Mesenchymal stem cell (in vitro differentiated cells and primary cell): ENCODE measurements at regions not wholly inside any gene's neighbourhood (a gene's known extent, or its start where the extent isn't known, plus 50 kb on each side); places are given as distances from the start of the nearest gene placed in this dataset.

Experiments
- DNase-seq: peaks from one replicate; pipeline ENCODE4 v3.0.0-alpha.2; 2013
- H2AFZ ChIP-seq: one replicate; pipeline ENCODE4 v1.6.1; 2013; ENCODE audit warnings: low read depth, mild to moderate bottlenecking, control low read depth, inconsistent platforms, low read length, moderate library complexity
- H2AK5ac ChIP-seq: 2 replicates; pipeline ENCODE4 v1.6.1; 2013; ENCODE audit warnings: low read length, moderate library complexity, mild to moderate bottlenecking, inconsistent platforms; ENCODE audit not compliant: severe bottlenecking
- H2BK120ac ChIP-seq: one replicate; pipeline ENCODE4 v1.6.1; 2013; ENCODE audit warnings: low read depth, mild to moderate bottlenecking, inconsistent platforms, low read length, moderate library complexity
- H2BK12ac ChIP-seq, 2 experiments: one replicate each; pipeline ENCODE4 v1.6.1; 2013; ENCODE audit warnings: inconsistent platforms in 2 of 2, low read length in 2 of 2, mild to moderate bottlenecking in 2 of 2, moderate library complexity in 2 of 2, control low read depth in 1 of 2
- H2BK15ac ChIP-seq: one replicate; pipeline ENCODE4 v1.6.1; 2013; ENCODE audit warnings: mild to moderate bottlenecking, low read depth, inconsistent platforms; ENCODE audit not compliant: poor library complexity, severe bottlenecking
- H2BK5ac ChIP-seq: 2 replicates; pipeline ENCODE4 v1.6.1; 2013; ENCODE audit warnings: low read depth, mild to moderate bottlenecking, low read length, control low read depth, inconsistent platforms; ENCODE audit not compliant: poor library complexity, severe bottlenecking
- H3K14ac ChIP-seq, 2 experiments: one replicate each; pipeline ENCODE4 v1.6.1; 2013; ENCODE audit warnings: inconsistent platforms in 2 of 2, low read length in 2 of 2, control low read depth in 1 of 2, mild to moderate bottlenecking in 1 of 2, moderate library complexity in 1 of 2
- H3K18ac ChIP-seq, 2 experiments: one replicate each; pipeline ENCODE4 v1.6.1; 2013; ENCODE audit warnings: inconsistent platforms in 2 of 2, low read length in 2 of 2, control low read depth in 1 of 2, low read depth in 1 of 2, mild to moderate bottlenecking in 1 of 2
- H3K23ac ChIP-seq, 2 experiments: one replicate each; pipeline ENCODE4 v1.6.1; 2013; ENCODE audit warnings: inconsistent platforms in 2 of 2, low read length in 2 of 2, mild to moderate bottlenecking in 2 of 2, moderate library complexity in 2 of 2, control low read depth in 1 of 2
- H3K27ac ChIP-seq: 2 replicates; pipeline ENCODE4 v1.5.1; 2013; ENCODE audit warnings: mild to moderate bottlenecking, moderate library complexity, low read length, control low read depth, inconsistent platforms; ENCODE audit not compliant: poor library complexity, severe bottlenecking
- H3K27me3 ChIP-seq, 2 experiments: 2 replicates each; pipeline versions ENCODE4 v1.6.1 to v1.7.0; 2013; ENCODE audit warnings: low read length in 2 of 2, mild to moderate bottlenecking in 2 of 2, moderate library complexity in 2 of 2, control low read depth in 1 of 2, inconsistent platforms in 1 of 2; ENCODE audit not compliant: control insufficient read depth in 1 of 2, insufficient read depth in 1 of 2
- H3K36me3 ChIP-seq, 2 experiments: 2 replicates each; pipeline versions ENCODE4 v1.6.1 to v1.7.0; 2013; ENCODE audit warnings: low read length in 2 of 2, control low read depth in 1 of 2, inconsistent platforms in 1 of 2, low read depth in 1 of 2, mild to moderate bottlenecking in 1 of 2; ENCODE audit not compliant: insufficient read depth in 2 of 2, control insufficient read depth in 1 of 2
- H3K4ac ChIP-seq, 2 experiments: one replicate each; pipeline ENCODE4 v1.6.1; 2013; ENCODE audit warnings: inconsistent platforms in 2 of 2, low read length in 2 of 2, mild to moderate bottlenecking in 2 of 2, moderate library complexity in 2 of 2, control low read depth in 1 of 2, low read depth in 1 of 2
- H3K4me1 ChIP-seq: 2 replicates; pipeline ENCODE4 v1.6.1; 2013; ENCODE audit warnings: low read depth, low read length, control low read depth; ENCODE audit not compliant: control insufficient read depth, insufficient read depth
- H3K4me2 ChIP-seq: 2 replicates; pipeline ENCODE4 v1.6.1; 2013; ENCODE audit warnings: low read length, mild to moderate bottlenecking, inconsistent platforms; ENCODE audit not compliant: poor library complexity, severe bottlenecking
- H3K4me3 ChIP-seq, 2 experiments: 2 replicates each; pipeline versions ENCODE4 v1.5.1 to v1.7.0; 2013; ENCODE audit warnings: low read length in 2 of 2, mild to moderate bottlenecking in 2 of 2, control low read depth in 1 of 2, low read depth in 1 of 2; ENCODE audit not compliant: insufficient read depth in 1 of 2
- H3K79me1 ChIP-seq: replicated peaks from 2 replicates; pipeline ENCODE4 v1.6.1; 2013; ENCODE audit warnings: mild to moderate bottlenecking, control low read depth, low read length, inconsistent platforms; ENCODE audit not compliant: poor library complexity, severe bottlenecking
- H3K9ac ChIP-seq: 2 replicates; pipeline ENCODE4 v1.7.0; 2013; ENCODE audit warnings: mild to moderate bottlenecking, low read length, moderate library complexity
- H3K9me3 ChIP-seq: 2 replicates; pipeline ENCODE4 v1.7.0; 2013; ENCODE audit warnings: mild to moderate bottlenecking, low read length; ENCODE audit not compliant: control insufficient read depth
- H4K8ac ChIP-seq: one replicate; pipeline ENCODE4 v1.6.1; 2013; ENCODE audit warnings: inconsistent platforms, mild to moderate bottlenecking, low read length, moderate library complexity
- H4K91ac ChIP-seq: one replicate; pipeline ENCODE4 v1.6.1; 2013; ENCODE audit warnings: mild to moderate bottlenecking, low read length, inconsistent platforms
- WGBS: methylation state at CpG from one replicate; pipeline ENCODE4 v1.1.7; 2013; ENCODE audit warnings: mixed read lengths; 5-methylcytosine and 5-hydroxymethylcytosine counted together

DNA sequence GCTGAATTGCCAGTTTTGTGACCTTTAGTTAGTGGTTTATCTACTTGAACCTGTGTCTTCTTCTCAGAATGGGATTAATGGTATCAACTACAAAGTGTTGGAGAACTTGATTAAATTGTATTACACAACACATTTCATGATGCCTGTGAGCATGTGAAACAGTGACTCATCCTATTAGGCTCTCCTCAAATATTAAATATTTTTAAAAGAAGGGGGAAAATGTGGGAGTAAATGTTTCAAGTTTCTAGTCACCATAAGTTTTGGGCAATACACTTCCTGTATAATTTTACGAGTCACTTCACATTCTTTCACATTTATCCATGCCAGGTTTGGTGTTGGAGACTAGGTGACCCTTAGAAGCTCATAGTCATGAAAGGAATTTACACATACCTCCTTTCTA is 147.0 kb downstream of the HS3ST1 start:
- WGBS = no CpG with 5 or more reads among the region's 1 CpG
- Histone ChIP-seq H3K9ac (no peak overlapping the region), H3K4me1 (no peaks in the 10 kb centered on the region), H2BK15ac (no peak overlapping the region), H3K4ac (no peak overlapping the region), H3K79me1 (no peaks in the 10 kb centered on the region), H3K27ac (no peak overlapping the region), H3K27me3 (no peaks in the 10 kb centered on the region), H3K9me3 (no peaks in the 10 kb centered on the region), H3K36me3 (no peaks in the 10 kb centered on the region), H4K8ac (no peak overlapping the region), H2BK5ac (no peak overlapping the region), H2AK5ac (no peak overlapping the region), H2BK12ac (no peak overlapping the region), H4K91ac (no peak overlapping the region), H2BK120ac (no peak overlapping the region), H3K18ac (no peak overlapping the region), H3K4me2 (no peak overlapping the region), H3K23ac (no peak overlapping the region), H3K14ac (no peak overlapping the region), H2AFZ (no peak overlapping the region), H3K4me3 (no peak overlapping the region)
- DNase-seq = no peak

GRCh38 chr4:11271263-11271662 is 157.4 kb downstream of the HS3ST1 start:
- H3K14ac ChIP-seq = no peak overlapping the region
- H4K91ac ChIP-seq = no peak overlapping the region
- H3K9ac ChIP-seq = no peak overlapping the region
- no peak overlapping the region for H2BK12ac ChIP-seq
- H3K4me3 ChIP-seq = no peak overlapping the region
- H3K18ac ChIP-seq = no peak overlapping the region
- H3K4ac ChIP-seq = no peak overlapping the region
- no peak overlapping the region for H2BK5ac ChIP-seq
- H2AK5ac ChIP-seq = no peak overlapping the region
- H3K27ac ChIP-seq = no peak overlapping the region
- no peak overlapping the region for H2BK15ac ChIP-seq
- H3K4me2 ChIP-seq = no peak overlapping the region
- no peak overlapping the region for H4K8ac ChIP-seq
- no peaks in the 10 kb centered on the region for H3K4me1 ChIP-seq
- H3K79me1 ChIP-seq = no peaks in the 10 kb centered on the region
- H2AFZ ChIP-seq = no peak overlapping the region
- H2BK120ac ChIP-seq = no peak overlapping the region
- peaks cover 11% of the 10 kb centered on the region for H3K9me3 ChIP-seq
- DNase-seq = no peak
- no peaks in the 10 kb centered on the region for H3K36me3 ChIP-seq
- 83% methylated on average over 4 of the region's 4 CpGs for WGBS
- H3K23ac ChIP-seq = no peak overlapping the region
- peaks cover 0 to 3% of the 10 kb centered on the region in 2 experiments for H3K27me3 ChIP-seq

DNA sequence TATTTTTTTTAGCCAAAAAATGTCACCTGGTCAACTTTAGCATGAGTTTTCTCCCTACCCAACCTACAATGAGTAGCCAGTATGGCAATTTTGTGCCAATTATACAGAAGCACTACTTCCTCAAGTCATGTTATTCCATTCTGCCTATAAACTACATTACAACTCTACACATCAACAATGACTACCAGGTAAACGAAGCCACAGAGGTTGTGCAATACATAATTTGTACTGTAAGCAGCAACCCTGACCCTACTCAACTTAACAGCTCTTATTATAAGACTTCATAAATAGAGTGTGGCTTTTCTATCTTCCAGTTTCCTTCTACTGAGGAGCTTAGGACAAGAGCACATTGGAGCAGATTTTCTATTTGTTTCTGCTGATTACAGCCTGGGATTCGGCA is 160.5 kb downstream of the HS3ST1 start:
- no peak overlapping the region for H4K91ac ChIP-seq
- no peak overlapping the region for H2BK120ac ChIP-seq
- H3K27ac ChIP-seq = no peak overlapping the region
- no peak overlapping the region for H3K4ac ChIP-seq
- no peak overlapping the region for H3K18ac ChIP-seq
- H3K9ac ChIP-seq = no peak overlapping the region
- H2BK5ac ChIP-seq = no peak overlapping the region
- 33% methylated on average over 1 of the region's 2 CpGs for WGBS
- no peak overlapping the region for H2AK5ac ChIP-seq
- H3K36me3 ChIP-seq = no peaks in the 10 kb centered on the region
- peaks cover 18% of the 10 kb centered on the region for H3K9me3 ChIP-seq
- no peak overlapping the region for H2BK15ac ChIP-seq
- H3K4me1 ChIP-seq = no peaks in the 10 kb centered on the region
- no peak overlapping the region for H3K23ac ChIP-seq
- H3K4me2 ChIP-seq = no peak overlapping the region
- H3K79me1 ChIP-seq = no peaks in the 10 kb centered on the region
- no peak overlapping the region for H2AFZ ChIP-seq
- H2BK12ac ChIP-seq = no peak overlapping the region
- no peaks in the 10 kb centered on the region for H3K27me3 ChIP-seq
- H4K8ac ChIP-seq = no peak overlapping the region
- no peak for DNase-seq
- H3K14ac ChIP-seq = no peak overlapping the region
- no peak overlapping the region for H3K4me3 ChIP-seq

DNA sequence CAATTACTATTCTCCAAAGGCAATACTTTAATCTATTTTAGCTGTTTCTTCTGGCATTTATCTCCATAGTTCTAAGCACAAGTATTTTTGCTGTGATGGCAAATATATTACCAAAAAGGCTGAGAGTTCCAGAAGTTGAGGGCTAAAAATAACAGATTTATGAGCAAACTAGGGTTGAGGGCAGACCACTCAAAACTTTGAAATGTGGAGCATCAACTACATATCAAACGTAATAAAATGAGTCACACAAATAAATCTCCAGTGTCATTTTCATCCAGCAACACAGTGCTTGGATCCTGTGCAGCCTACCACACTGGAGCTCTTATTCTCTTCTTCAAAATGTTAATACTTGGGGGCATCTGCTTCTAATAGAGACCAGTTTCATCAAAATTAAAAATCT is 163.9 kb downstream of the HS3ST1 start:
- no peaks in the 10 kb centered on the region for H3K27me3 ChIP-seq
- H3K4me3 ChIP-seq = no peak overlapping the region
- no peaks in the 10 kb centered on the region for H3K36me3 ChIP-seq
- no peak overlapping the region for H3K27ac ChIP-seq
- no peaks in the 10 kb centered on the region for H3K79me1 ChIP-seq
- no peak overlapping the region for H4K91ac ChIP-seq
- no peaks in the 10 kb centered on the region for H3K4me1 ChIP-seq
- DNase-seq = no peak
- H2AFZ ChIP-seq = no peak overlapping the region
- H2AK5ac ChIP-seq = no peak overlapping the region
- H3K9me3 ChIP-seq = peaks cover 22% of the 10 kb centered on the region
- H3K14ac ChIP-seq = no peak overlapping the region
- no peak overlapping the region for H4K8ac ChIP-seq
- H2BK12ac ChIP-seq = no peak overlapping the region
- no peak overlapping the region for H2BK120ac ChIP-seq
- no peak overlapping the region for H2BK15ac ChIP-seq
- no peak overlapping the region for H3K4me2 ChIP-seq
- H3K4ac ChIP-seq = no peak overlapping the region
- H2BK5ac ChIP-seq = no peak overlapping the region
- H3K18ac ChIP-seq = no peak overlapping the region
- 54% methylated on average over 1 of the region's 1 CpG for WGBS
- no peak overlapping the region for H3K9ac ChIP-seq
- no peak overlapping the region for H3K23ac ChIP-seq
